ENCODE measurements at regions not wholly inside any gene's neighbourhood (a gene's known extent, or its start where the extent isn't known, plus 50 kb on each side); places are given as distances from the start of the nearest gene placed in this dataset.

GRCh38 chr18:43605224-43605623 lies 327.9 kb upstream of the SYT4 start:
- no peaks in the 10 kb centered on the region for H3K36me3 ChIP-seq
- H3K4me3 ChIP-seq: no peak overlapping the region
- H3K27me3 ChIP-seq: no peaks in the 10 kb centered on the region
- no peak for DNase-seq
- no peak overlapping the region for H3K27ac ChIP-seq
- 71 to 88% (median 82%) methylated on average over 1 of the region's 1 CpG for WGBS, 3 donors
- no peaks in the 10 kb centered on the region for H3K4me1 ChIP-seq (ENCODE audit: insufficient read depth)
- intact Hi-C loops (cut with DNase I): no loop called here
- H3K9me3 ChIP-seq: no peaks in the 10 kb centered on the region
- TF ChIP-seq EP300 (IDR thresholded peaks at IDR 0.05) (no peak), POLR2A (IDR thresholded peaks at IDR 0.05) (no peak)
- TF ChIP-seq, protein P1, sequence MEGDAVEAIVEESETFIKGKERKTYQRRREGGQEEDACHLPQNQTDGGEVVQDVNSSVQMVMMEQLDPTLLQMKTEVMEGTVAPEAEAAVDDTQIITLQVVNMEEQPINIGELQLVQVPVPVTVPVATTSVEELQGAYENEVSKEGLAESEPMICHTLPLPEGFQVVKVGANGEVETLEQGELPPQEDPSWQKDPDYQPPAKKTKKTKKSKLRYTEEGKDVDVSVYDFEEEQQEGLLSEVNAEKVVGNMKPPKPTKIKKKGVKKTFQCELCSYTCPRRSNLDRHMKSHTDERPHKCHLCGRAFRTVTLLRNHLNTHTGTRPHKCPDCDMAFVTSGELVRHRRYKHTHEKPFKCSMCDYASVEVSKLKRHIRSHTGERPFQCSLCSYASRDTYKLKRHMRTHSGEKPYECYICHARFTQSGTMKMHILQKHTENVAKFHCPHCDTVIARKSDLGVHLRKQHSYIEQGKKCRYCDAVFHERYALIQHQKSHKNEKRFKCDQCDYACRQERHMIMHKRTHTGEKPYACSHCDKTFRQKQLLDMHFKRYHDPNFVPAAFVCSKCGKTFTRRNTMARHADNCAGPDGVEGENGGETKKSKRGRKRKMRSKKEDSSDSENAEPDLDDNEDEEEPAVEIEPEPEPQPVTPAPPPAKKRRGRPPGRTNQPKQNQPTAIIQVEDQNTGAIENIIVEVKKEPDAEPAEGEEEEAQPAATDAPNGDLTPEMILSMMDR (IDR thresholded peaks at IDR 0.05): no peak

DNA sequence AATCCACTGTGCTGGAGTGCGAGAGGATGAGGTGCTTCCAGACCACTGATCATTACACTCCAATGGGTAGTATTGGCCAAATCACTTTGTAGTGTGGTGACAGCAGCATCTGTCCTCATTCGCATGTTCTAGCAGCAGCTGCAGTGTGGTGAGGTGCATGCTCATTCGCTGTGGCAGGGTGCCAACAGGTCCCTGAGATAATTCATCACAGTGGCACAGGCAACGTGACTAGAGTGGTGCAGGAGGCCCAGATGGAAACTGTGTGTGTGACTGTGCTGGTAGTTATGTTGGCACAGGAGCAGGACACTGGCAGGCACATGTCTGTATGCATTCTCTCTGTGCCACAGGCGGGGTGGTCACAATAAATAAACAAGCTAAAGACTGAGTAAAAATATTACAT lies 329.5 kb upstream of the SYT4 start:
- Histone ChIP-seq H3K36me3 (no peaks in the 10 kb centered on the region), H3K9me3 (no peaks in the 10 kb centered on the region), H3K27ac (no peak overlapping the region), H3K4me3 (no peak overlapping the region), H3K4me1 (ENCODE audit: insufficient read depth) (no peaks in the 10 kb centered on the region), H3K27me3 (no peaks in the 10 kb centered on the region)
- TF ChIP-seq EP300 (IDR thresholded peaks at IDR 0.05) (no peak), POLR2A (IDR thresholded peaks at IDR 0.05) (no peak)
- TF ChIP-seq, protein P1 (IDR thresholded peaks at IDR 0.05): no peak
- WGBS, 3 donors: 77 to 86% (median 80%) methylated on average over 5 of the region's 5 CpGs
- intact Hi-C loops (cut with DNase I): no loop called here
- no peak for DNase-seq

DNA sequence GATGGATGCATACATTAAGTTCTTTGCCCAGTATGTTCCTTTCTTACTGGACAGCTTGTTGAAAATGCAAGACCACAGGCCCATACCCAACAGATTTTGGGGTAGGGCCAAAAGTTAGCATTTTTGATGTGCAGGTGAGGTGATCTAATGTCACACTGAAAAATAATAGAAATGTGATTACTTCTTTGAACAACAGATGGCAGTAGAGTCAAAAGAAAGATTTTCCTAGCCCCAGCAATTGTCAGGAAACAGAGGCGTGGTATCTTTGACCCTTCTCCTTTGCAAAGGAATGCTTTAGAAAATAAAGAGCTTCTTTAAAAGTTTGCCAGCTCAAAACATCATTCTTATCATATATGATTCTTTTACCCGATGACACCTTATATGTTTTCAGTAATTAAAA lies 343.6 kb upstream of the SYT4 start:
- Histone ChIP-seq H3K27ac (no peak overlapping the region), H3K9me3 (no peaks in the 10 kb centered on the region), H3K4me3 (no peak overlapping the region), H3K36me3 (no peaks in the 10 kb centered on the region), H3K4me1 (ENCODE audit: insufficient read depth) (no peaks in the 10 kb centered on the region), H3K27me3 (no peaks in the 10 kb centered on the region)
- TF ChIP-seq, protein P1 (IDR thresholded peaks at IDR 0.05): peak; percentile 16 to 26 (median 25)
- TF ChIP-seq POLR2A (IDR thresholded peaks at IDR 0.05): no peak
- WGBS, 3 donors: 3% methylated on average over 2 of the region's 2 CpGs
- intact Hi-C loops (cut with DNase I): no loop called here
- no peak for DNase-seq

DNA sequence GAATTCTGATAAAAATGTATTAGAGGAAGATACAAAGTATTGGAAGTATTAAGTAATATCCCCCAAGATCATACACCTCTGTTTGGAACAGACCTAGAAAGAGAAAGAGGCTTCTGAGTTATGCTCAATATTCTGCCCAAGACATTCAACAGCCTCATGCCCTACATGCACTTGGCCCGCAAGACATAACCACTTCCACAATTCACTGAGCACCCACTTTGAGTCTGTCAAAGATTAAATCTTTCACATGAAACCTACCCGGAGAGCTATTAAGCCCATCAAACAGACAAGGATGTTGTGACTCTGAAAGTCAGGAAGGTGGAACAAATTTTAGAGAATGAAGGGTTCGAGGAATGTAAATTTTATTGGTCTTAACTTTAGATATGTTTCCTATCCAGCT lies 344.7 kb upstream of the SYT4 start:
- H3K4me3 ChIP-seq: no peak overlapping the region
- H3K27me3 ChIP-seq: no peaks in the 10 kb centered on the region
- intact Hi-C loops (cut with DNase I): no loop called here
- no peaks in the 10 kb centered on the region for H3K36me3 ChIP-seq
- no peak for DNase-seq
- TF ChIP-seq, protein P1 (IDR thresholded peaks at IDR 0.05): no peak
- TF ChIP-seq POLR2A (IDR thresholded peaks at IDR 0.05) (no peak), EP300 (IDR thresholded peaks at IDR 0.05) (no peak)
- WGBS, 3 donors: 73 to 95% (median 79%) methylated on average over 3 of the region's 3 CpGs
- H3K27ac ChIP-seq: no peak overlapping the region
- H3K9me3 ChIP-seq: no peaks in the 10 kb centered on the region
- H3K4me1 ChIP-seq (ENCODE audit: insufficient read depth): no peaks in the 10 kb centered on the region

DNA sequence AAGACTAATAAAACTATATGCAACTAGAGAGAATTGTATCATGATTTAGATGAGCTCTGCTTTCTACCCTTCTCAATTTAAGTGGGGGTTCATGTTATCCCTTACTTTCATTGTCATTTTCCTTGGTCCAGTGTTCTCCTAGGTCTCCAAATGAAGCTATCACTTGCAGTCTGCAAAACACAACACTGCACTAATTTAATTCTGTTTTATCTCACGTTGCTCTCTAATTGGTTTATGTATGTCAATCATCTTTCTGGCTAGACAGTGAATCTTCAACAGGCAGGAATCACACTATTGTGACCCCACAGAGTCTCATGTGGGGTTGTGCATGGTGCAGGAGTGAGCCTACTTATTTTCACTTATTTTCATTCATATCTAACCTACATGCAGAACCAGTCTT lies 348.3 kb upstream of the SYT4 start:
- intact Hi-C loops (cut with DNase I): no loop called here
- no peak overlapping the region for H3K27ac ChIP-seq
- no peak overlapping the region for H3K4me3 ChIP-seq
- no peaks in the 10 kb centered on the region for H3K36me3 ChIP-seq
- no peak for DNase-seq
- H3K27me3 ChIP-seq: no peaks in the 10 kb centered on the region
- WGBS, 3 donors: 40 to 61% (median 51%) methylated on average over 1 of the region's 1 CpG
- TF ChIP-seq POLR2A (IDR thresholded peaks at IDR 0.05): no peak
- H3K4me1 ChIP-seq (ENCODE audit: insufficient read depth): no peaks in the 10 kb centered on the region
- no peaks in the 10 kb centered on the region for H3K9me3 ChIP-seq
